ENCODE measurements at regions not wholly inside any gene's neighbourhood (a gene's known extent, or its start where the extent isn't known, plus 50 kb on each side); places are given as distances from the start of the nearest gene placed in this dataset.

GRCh38 chr9:99356512-99356971 is 134.5 kb downstream of the SEC61B start:
- Histone ChIP-seq H3K79me2 (ENCODE audit: insufficient read depth) (no peaks in the 10 kb centered on the region), H2AFZ (no peak overlapping the region), H3F3A (ENCODE audit: insufficient read depth) (peaks cover 21% of the 10 kb centered on the region), H3K9ac (no peak overlapping the region), H3K9me3 (ENCODE audit: low read depth) (no peaks in the 10 kb centered on the region), H4K20me1 (ENCODE audit: insufficient read depth) (no peaks in the 10 kb centered on the region), H3K9me2 (ENCODE audit: insufficient read depth) (no peaks in the 10 kb centered on the region), H3K27me3 (replicated peaks; ENCODE audit: insufficient read depth) (peaks cover 13% of the 10 kb centered on the region), H3K27ac (no peak overlapping the region), H3K4me1 (ENCODE audit: insufficient read depth) (peaks cover 28% of the 10 kb centered on the region), H3K4me2 (ENCODE audit: unreplicated experiment) (no peak overlapping the region), H3K36me3 (ENCODE audit: low read depth) (no peaks in the 10 kb centered on the region), H3K4me3 (no peak overlapping the region)
- TF ChIP-seq EZH2phosphoT487 (IDR thresholded peaks at IDR 0.05; ENCODE audit: insufficient read depth, low read depth) (no peak), EZH2 (IDR thresholded peaks at IDR 0.05; ENCODE audit: insufficient read depth, poor library complexity, severe bottlenecking) (no peak)
- WGBS, 2 experiments (ENCODE audit: low coverage in 1 of 2, low lambda C conversion rate in 2 of 2, missing lambda C conversion rate in 2 of 2), result 71 to 73% methylated on average over 5 of the region's 5 CpGs
- DNase-seq, result peak; percentile 32
- in situ Hi-C loops (cut with MboI), result no loop called here

GRCh38 chr9:99357575-99357974 is 135.5 kb downstream of the SEC61B start:
- Histone ChIP-seq H3K4me2 (ENCODE audit: unreplicated experiment) (no peak overlapping the region), H3F3A (ENCODE audit: insufficient read depth) (peaks cover 18% of the 10 kb centered on the region), H3K36me3 (ENCODE audit: low read depth) (no peaks in the 10 kb centered on the region), H4K20me1 (ENCODE audit: insufficient read depth) (no peaks in the 10 kb centered on the region), H2AFZ (no peak overlapping the region), H3K79me2 (ENCODE audit: insufficient read depth) (no peaks in the 10 kb centered on the region), H3K9me2 (ENCODE audit: insufficient read depth) (no peaks in the 10 kb centered on the region), H3K4me1 (ENCODE audit: insufficient read depth) (peaks cover 26% of the 10 kb centered on the region), H3K4me3 (no peak overlapping the region), H3K27ac (no peak overlapping the region), H3K27me3 (replicated peaks; ENCODE audit: insufficient read depth) (peaks cover 23% of the 10 kb centered on the region), H3K9me3 (ENCODE audit: low read depth) (no peaks in the 10 kb centered on the region), H3K9ac (no peak overlapping the region)
- 26 to 32% methylated on average over 6 of the region's 6 CpGs for WGBS, 2 experiments (ENCODE audit: low coverage in 1 of 2, low lambda C conversion rate in 2 of 2, missing lambda C conversion rate in 2 of 2)
- in situ Hi-C loops (cut with MboI), result no loop called here
- peak; percentile 79 for DNase-seq
- TF ChIP-seq EZH2phosphoT487 (IDR thresholded peaks at IDR 0.05; ENCODE audit: insufficient read depth, low read depth), result no peak
- TF ChIP-seq EZH2 (IDR thresholded peaks at IDR 0.05; ENCODE audit: insufficient read depth, poor library complexity, severe bottlenecking), result no peak

- H3K4me2 ChIP-seq (ENCODE audit: unreplicated experiment), result no peak overlapping the region
- no peak overlapping the region for H2AFZ ChIP-seq
- no peaks in the 10 kb centered on the region for H3K9me2 ChIP-seq (ENCODE audit: insufficient read depth)
- H3K36me3 ChIP-seq (ENCODE audit: low read depth), result no peaks in the 10 kb centered on the region
- DNase-seq, result no peak
- no peaks in the 10 kb centered on the region for H4K20me1 ChIP-seq (ENCODE audit: insufficient read depth)
- H3K4me3 ChIP-seq, result no peak overlapping the region
- WGBS, 2 experiments (ENCODE audit: low coverage in 1 of 2, low lambda C conversion rate in 2 of 2, missing lambda C conversion rate in 2 of 2), result 88% methylated on average over 7 of the region's 7 CpGs
- H3K4me1 ChIP-seq (ENCODE audit: insufficient read depth), result peaks cover 18% of the 10 kb centered on the region
- no peaks in the 10 kb centered on the region for H3K79me2 ChIP-seq (ENCODE audit: insufficient read depth)
- H3K9me3 ChIP-seq (ENCODE audit: low read depth), result no peaks in the 10 kb centered on the region
- H3K9ac ChIP-seq, result no peak overlapping the region
- peaks cover 27% of the 10 kb centered on the region for H3K27me3 ChIP-seq (replicated peaks; ENCODE audit: insufficient read depth)
- TF ChIP-seq EZH2 (IDR thresholded peaks at IDR 0.05; ENCODE audit: insufficient read depth, poor library complexity, severe bottlenecking) (no peak), EZH2phosphoT487 (IDR thresholded peaks at IDR 0.05; ENCODE audit: insufficient read depth, low read depth) (no peak)
- in situ Hi-C loops (cut with MboI), result no loop called here
- H3F3A ChIP-seq (ENCODE audit: insufficient read depth), result peaks cover 11% of the 10 kb centered on the region; the same call in 1 of the 2 replicates
- no peak overlapping the region for H3K27ac ChIP-seq
These were observed 136.6 kb downstream of the SEC61B start for GRCh38 chr9:99358668-99359067.

- H3K36me3 ChIP-seq (ENCODE audit: low read depth), result no peaks in the 10 kb centered on the region
- no peak overlapping the region for H3K4me3 ChIP-seq
- no peaks in the 10 kb centered on the region for H3K9me3 ChIP-seq (ENCODE audit: low read depth)
- no peak for DNase-seq
- H3K9ac ChIP-seq, result no peak overlapping the region
- peaks cover 6% of the 10 kb centered on the region; the same call in 1 of the 2 replicates for H3F3A ChIP-seq (ENCODE audit: insufficient read depth)
- no peak overlapping the region for H2AFZ ChIP-seq
- H3K27ac ChIP-seq, result no peak overlapping the region
- no peaks in the 10 kb centered on the region for H3K79me2 ChIP-seq (ENCODE audit: insufficient read depth)
- H3K27me3 ChIP-seq (replicated peaks; ENCODE audit: insufficient read depth), result peaks cover 27% of the 10 kb centered on the region
- TF ChIP-seq EZH2phosphoT487 (IDR thresholded peaks at IDR 0.05; ENCODE audit: insufficient read depth, low read depth) (no peak), EZH2 (IDR thresholded peaks at IDR 0.05; ENCODE audit: insufficient read depth, poor library complexity, severe bottlenecking) (no peak)
- in situ Hi-C loops (cut with MboI), result no loop called here
- 88 to 94% methylated on average over 10 of the region's 10 CpGs for WGBS, 2 experiments (ENCODE audit: low coverage in 1 of 2, low lambda C conversion rate in 2 of 2, missing lambda C conversion rate in 2 of 2)
- no peaks in the 10 kb centered on the region for H3K9me2 ChIP-seq (ENCODE audit: insufficient read depth)
- no peak overlapping the region for H3K4me2 ChIP-seq (ENCODE audit: unreplicated experiment)
- H4K20me1 ChIP-seq (ENCODE audit: insufficient read depth), result no peaks in the 10 kb centered on the region
- H3K4me1 ChIP-seq (ENCODE audit: insufficient read depth), result peaks cover 12% of the 10 kb centered on the region
These were observed 137.3 kb downstream of the SEC61B start for GRCh38 chr9:99359336-99359735.

GRCh38 chr9:99360026-99360425 is 137.9 kb downstream of the SEC61B start:
- WGBS, 2 experiments (ENCODE audit: low coverage in 1 of 2, low lambda C conversion rate in 2 of 2, missing lambda C conversion rate in 2 of 2), result 78 to 82% methylated on average over 2 of the region's 2 CpGs
- Histone ChIP-seq H3K27ac (no peak overlapping the region), H3K36me3 (ENCODE audit: low read depth) (no peaks in the 10 kb centered on the region), H3K27me3 (replicated peaks; ENCODE audit: insufficient read depth) (peaks cover 27% of the 10 kb centered on the region), H3F3A (ENCODE audit: insufficient read depth) (0 out of 2 replicates have a peak, but pooled peaks cover under 1% of the 10 kb centered on the region), H4K20me1 (ENCODE audit: insufficient read depth) (no peaks in the 10 kb centered on the region), H3K9me2 (ENCODE audit: insufficient read depth) (no peaks in the 10 kb centered on the region), H3K4me1 (ENCODE audit: insufficient read depth) (peaks cover 8% of the 10 kb centered on the region; the same call in 1 of the 2 replicates), H3K4me3 (no peak overlapping the region), H3K9ac (no peak overlapping the region), H3K9me3 (ENCODE audit: low read depth) (no peaks in the 10 kb centered on the region), H3K79me2 (ENCODE audit: insufficient read depth) (no peaks in the 10 kb centered on the region), H3K4me2 (ENCODE audit: unreplicated experiment) (no peak overlapping the region), H2AFZ (no peak overlapping the region)
- TF ChIP-seq EZH2phosphoT487 (IDR thresholded peaks at IDR 0.05; ENCODE audit: insufficient read depth, low read depth), result no peak
- TF ChIP-seq EZH2 (IDR thresholded peaks at IDR 0.05; ENCODE audit: insufficient read depth, poor library complexity, severe bottlenecking), result no peak
- in situ Hi-C loops (cut with MboI), result no loop called here
- no peak for DNase-seq
